Dedifferentiated amniotic fluid mesenchymal stem cell (primary cell): ENCODE measurements at regions not wholly inside any gene's neighbourhood (a gene's known extent, or its start where the extent isn't known, plus 50 kb on each side); places are given as distances from the start of the nearest gene placed in this dataset.

Source experiments
- DNase-seq: peaks from one replicate; pipeline ENCODE4 v3.0.0-alpha.2; 2016; ENCODE audit errors: extremely low spot score

GRCh38 chr17:27391427-27391826 is 64.8 kb upstream of the KSR1 start:
- DNase-seq = no peak

- DNase-seq = no peak
Measured at GRCh38 chr17:27396045-27396444, 60.2 kb upstream of the KSR1 start.

GRCh38 chr17:27396941-27397340 is 59.3 kb upstream of the KSR1 start:
- DNase-seq = peak; percentile 68

GRCh38 chr17:27398691-27399090 is 57.6 kb upstream of the KSR1 start:
- DNase-seq = no peak

- DNase-seq = no peak
Measured at GRCh38 chr17:27400991-27401390, 55.3 kb upstream of the KSR1 start.

DNA sequence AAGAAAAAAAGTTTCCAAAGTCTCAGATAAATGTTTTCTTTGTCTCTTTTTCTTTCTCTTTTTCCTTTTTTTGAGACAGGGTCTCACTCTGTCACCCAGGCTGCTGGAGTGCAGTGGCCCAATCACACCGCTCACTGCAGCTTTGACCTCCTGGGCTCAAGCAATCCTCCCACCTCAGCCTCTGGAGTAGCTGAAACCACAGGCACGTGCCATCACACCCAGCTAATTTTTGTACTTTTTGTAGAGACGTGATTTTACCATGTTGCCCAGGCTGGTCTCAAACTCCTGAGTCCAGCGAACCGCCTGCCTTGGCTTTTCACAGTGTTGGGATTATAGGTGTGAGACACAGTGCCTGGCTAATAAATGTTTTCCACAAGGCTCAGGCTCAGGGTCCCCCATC is 53.3 kb upstream of the KSR1 start:
- DNase-seq = no peak

- no peak for DNase-seq
Measured at GRCh38 chr17:27403480-27404005, 52.7 kb upstream of the KSR1 start.

- DNase-seq = no peak
Measured at GRCh38 chr17:27404676-27405075, 51.6 kb upstream of the KSR1 start.
